ENCODE measurements at regions not wholly inside any gene's neighbourhood (a gene's known extent, or its start where the extent isn't known, plus 50 kb on each side); places are given as distances from the start of the nearest gene placed in this dataset.

DNA sequence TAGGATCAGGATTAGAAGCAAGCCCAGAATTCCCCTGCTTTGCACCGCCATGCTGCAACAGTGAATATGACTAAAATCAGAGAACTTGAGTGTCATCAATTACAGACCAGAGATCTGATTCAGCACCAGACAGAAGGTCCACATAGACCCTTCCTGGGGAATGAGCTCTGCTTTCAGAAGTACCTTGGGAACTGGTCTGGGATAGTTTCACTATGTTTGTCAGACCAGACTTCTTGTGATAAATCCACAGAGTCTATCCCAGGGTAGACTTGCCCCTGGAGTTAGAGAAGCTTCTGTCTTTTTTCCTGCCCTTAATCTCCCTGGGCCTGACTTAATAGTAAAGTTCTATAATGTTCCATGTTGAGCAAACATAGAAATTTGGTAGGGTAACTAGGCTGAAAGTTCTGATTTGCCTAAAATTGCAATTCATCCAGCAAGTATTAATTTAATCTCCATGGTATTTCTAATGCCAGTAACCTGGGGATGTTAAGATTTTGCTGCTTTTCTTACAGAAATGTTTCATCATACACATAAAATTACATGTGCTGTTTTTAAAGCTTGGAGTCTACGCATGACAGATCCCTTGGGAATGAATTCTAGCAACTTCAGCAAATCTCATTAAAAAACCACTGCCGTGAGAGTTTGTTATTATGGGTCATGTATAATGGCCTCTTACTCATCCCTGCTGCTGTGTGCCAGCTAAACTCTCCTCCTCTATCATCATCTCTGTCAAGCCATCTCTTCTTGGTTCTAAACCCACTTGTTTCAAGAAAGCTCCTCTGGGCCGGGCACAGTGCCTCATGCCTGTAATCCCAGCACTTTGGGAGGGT, 61.3 kb upstream of the METAP2 start:
- Histone ChIP-seq H3K79me2 (replicated peaks; ENCODE audit: insufficient read depth) (no peaks in the 10 kb centered on the region), H3K4me1 (ENCODE audit: insufficient read depth) (no peaks in the 10 kb centered on the region), H3K36me3 (ENCODE audit: insufficient read depth) (no peaks in the 10 kb centered on the region), H3K9me2 (ENCODE audit: insufficient read depth) (no peaks in the 10 kb centered on the region), H3K27me3 (ENCODE audit: insufficient read depth) (no peaks in the 10 kb centered on the region), H3K4me2 (no peak overlapping the region), H3F3A (replicated peaks; ENCODE audit: low read depth) (no peaks in the 10 kb centered on the region), H3K27ac (ENCODE audit: low read depth) (no peak overlapping the region), H2AFZ (peak overlapping the region; percentile 47; the same call in 1 of the 2 replicates), H3K4me3 (no peak overlapping the region), H4K20me1 (replicated peaks; ENCODE audit: insufficient read depth) (no peaks in the 10 kb centered on the region)
- H3K9me3 Mint-ChIP-seq, result no peaks in the 10 kb centered on the region
- no peaks in the 10 kb centered on the region for H3K36me3 Mint-ChIP-seq (ENCODE audit: low read depth)
- DNase-seq (ENCODE audit: low spot score) (no peak), ATAC-seq (no peak)
- H3K4me1 Mint-ChIP-seq, result no peaks in the 10 kb centered on the region
- TF ChIP-seq, protein P1, sequence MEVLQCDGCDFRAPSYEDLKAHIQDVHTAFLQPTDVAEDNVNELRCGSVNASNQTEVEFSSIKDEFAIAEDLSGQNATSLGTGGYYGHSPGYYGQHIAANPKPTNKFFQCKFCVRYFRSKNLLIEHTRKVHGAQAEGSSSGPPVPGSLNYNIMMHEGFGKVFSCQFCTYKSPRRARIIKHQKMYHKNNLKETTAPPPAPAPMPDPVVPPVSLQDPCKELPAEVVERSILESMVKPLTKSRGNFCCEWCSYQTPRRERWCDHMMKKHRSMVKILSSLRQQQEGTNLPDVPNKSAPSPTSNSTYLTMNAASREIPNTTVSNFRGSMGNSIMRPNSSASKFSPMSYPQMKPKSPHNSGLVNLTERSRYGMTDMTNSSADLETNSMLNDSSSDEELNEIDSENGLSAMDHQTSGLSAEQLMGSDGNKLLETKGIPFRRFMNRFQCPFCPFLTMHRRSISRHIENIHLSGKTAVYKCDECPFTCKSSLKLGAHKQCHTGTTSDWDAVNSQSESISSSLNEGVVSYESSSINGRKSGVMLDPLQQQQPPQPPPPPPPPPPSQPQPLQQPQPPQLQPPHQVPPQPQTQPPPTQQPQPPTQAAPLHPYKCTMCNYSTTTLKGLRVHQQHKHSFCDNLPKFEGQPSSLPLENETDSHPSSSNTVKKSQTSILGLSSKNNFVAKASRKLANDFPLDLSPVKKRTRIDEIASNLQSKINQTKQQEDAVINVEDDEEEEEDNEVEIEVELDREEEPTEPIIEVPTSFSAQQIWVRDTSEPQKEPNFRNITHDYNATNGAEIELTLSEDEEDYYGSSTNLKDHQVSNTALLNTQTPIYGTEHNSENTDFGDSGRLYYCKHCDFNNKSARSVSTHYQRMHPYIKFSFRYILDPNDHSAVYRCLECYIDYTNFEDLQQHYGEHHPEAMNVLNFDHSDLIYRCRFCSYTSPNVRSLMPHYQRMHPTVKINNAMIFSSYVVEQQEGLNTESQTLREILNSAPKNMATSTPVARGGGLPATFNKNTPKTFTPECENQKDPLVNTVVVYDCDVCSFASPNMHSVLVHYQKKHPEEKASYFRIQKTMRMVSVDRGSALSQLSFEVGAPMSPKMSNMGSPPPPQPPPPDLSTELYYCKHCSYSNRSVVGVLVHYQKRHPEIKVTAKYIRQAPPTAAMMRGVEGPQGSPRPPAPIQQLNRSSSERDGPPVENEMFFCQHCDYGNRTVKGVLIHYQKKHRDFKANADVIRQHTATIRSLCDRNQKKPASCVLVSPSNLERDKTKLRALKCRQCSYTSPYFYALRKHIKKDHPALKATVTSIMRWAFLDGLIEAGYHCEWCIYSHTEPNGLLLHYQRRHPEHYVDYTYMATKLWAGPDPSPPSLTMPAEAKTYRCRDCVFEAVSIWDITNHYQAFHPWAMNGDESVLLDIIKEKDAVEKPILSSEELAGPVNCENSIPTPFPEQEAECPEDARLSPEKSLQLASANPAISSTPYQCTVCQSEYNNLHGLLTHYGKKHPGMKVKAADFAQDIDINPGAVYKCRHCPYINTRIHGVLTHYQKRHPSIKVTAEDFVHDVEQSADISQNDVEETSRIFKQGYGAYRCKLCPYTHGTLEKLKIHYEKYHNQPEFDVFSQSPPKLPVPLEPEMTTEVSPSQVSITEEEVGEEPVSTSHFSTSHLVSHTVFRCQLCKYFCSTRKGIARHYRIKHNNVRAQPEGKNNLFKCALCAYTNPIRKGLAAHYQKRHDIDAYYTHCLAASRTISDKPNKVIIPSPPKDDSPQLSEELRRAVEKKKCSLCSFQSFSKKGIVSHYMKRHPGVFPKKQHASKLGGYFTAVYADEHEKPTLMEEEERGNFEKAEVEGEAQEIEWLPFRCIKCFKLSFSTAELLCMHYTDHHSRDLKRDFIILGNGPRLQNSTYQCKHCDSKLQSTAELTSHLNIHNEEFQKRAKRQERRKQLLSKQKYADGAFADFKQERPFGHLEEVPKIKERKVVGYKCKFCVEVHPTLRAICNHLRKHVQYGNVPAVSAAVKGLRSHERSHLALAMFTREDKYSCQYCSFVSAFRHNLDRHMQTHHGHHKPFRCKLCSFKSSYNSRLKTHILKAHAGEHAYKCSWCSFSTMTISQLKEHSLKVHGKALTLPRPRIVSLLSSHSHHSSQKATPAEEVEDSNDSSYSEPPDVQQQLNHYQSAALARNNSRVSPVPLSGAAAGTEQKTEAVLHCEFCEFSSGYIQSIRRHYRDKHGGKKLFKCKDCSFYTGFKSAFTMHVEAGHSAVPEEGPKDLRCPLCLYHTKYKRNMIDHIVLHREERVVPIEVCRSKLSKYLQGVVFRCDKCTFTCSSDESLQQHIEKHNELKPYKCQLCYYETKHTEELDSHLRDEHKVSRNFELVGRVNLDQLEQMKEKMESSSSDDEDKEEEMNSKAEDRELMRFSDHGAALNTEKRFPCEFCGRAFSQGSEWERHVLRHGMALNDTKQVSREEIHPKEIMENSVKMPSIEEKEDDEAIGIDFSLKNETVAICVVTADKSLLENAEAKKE (CRISPR knock-in tag; IDR thresholded peaks at IDR 0.05), result no peak
- TF ChIP-seq JUNB (IDR thresholded peaks at IDR 0.05; ENCODE audit: unreplicated experiment) (no peak), POLR2AphosphoS5 (IDR thresholded peaks at IDR 0.05; ENCODE audit: low read depth) (no peak), EZH2 (IDR thresholded peaks at IDR 0.05; ENCODE audit: low read depth, unreplicated experiment) (no peak)
- TF ChIP-seq, protein P2, sequence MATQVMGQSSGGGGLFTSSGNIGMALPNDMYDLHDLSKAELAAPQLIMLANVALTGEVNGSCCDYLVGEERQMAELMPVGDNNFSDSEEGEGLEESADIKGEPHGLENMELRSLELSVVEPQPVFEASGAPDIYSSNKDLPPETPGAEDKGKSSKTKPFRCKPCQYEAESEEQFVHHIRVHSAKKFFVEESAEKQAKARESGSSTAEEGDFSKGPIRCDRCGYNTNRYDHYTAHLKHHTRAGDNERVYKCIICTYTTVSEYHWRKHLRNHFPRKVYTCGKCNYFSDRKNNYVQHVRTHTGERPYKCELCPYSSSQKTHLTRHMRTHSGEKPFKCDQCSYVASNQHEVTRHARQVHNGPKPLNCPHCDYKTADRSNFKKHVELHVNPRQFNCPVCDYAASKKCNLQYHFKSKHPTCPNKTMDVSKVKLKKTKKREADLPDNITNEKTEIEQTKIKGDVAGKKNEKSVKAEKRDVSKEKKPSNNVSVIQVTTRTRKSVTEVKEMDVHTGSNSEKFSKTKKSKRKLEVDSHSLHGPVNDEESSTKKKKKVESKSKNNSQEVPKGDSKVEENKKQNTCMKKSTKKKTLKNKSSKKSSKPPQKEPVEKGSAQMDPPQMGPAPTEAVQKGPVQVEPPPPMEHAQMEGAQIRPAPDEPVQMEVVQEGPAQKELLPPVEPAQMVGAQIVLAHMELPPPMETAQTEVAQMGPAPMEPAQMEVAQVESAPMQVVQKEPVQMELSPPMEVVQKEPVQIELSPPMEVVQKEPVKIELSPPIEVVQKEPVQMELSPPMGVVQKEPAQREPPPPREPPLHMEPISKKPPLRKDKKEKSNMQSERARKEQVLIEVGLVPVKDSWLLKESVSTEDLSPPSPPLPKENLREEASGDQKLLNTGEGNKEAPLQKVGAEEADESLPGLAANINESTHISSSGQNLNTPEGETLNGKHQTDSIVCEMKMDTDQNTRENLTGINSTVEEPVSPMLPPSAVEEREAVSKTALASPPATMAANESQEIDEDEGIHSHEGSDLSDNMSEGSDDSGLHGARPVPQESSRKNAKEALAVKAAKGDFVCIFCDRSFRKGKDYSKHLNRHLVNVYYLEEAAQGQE (IDR thresholded peaks at IDR 0.05; ENCODE audit: unreplicated experiment), result no peak
- no peak overlapping the region for H3K27ac Mint-ChIP-seq
- H3K27me3 Mint-ChIP-seq (ENCODE audit: insufficient read depth, low read depth, poor library complexity), result peaks cover 6% of the 10 kb centered on the region
- H3K4me3 Mint-ChIP-seq, result no peak overlapping the region

Measured in GM23338 (cell line).